ENCODE measurements at regions not wholly inside any gene's neighbourhood (a gene's known extent, or its start where the extent isn't known, plus 50 kb on each side); places are given as distances from the start of the nearest gene placed in this dataset.
"Not testable (repeated sequence)": the region's sequence is repeated elsewhere in the genome, so short reads cannot be mapped to it uniquely, and the experiment has no call there.

DNA sequence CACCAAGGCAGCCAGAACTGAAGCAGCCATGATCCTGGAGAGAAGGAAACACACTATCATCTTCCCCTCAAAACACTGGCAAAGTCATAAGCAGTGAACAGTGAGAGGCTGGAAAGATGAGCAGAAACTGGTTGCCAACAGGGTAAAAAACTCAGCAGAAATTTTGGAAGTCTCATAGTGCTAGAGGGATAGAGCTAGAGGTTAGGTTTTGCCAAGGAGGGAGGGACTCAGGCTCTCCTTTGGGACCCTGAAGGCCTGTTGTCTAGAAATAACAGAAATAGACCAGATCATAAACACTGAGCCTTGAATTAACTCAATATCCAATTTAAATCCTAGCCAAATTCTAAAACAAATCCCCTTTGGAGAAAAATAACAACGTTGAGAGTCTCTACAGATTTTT, 853.6 kb downstream of the PRIM2 start:
- H3K4me3 ChIP-seq; H3K9me3 ChIP-seq; H3K27me3 ChIP-seq (ENCODE audit: low read depth); H3K36me3 ChIP-seq (replicated peaks); in situ Hi-C loops (cut with MboI; ENCODE audit: low sequenced_read_pairs); DNase-seq (ENCODE audit: low spot score in 2 of 2); H3K4me1 ChIP-seq: not testable (repeated sequence)

DNA sequence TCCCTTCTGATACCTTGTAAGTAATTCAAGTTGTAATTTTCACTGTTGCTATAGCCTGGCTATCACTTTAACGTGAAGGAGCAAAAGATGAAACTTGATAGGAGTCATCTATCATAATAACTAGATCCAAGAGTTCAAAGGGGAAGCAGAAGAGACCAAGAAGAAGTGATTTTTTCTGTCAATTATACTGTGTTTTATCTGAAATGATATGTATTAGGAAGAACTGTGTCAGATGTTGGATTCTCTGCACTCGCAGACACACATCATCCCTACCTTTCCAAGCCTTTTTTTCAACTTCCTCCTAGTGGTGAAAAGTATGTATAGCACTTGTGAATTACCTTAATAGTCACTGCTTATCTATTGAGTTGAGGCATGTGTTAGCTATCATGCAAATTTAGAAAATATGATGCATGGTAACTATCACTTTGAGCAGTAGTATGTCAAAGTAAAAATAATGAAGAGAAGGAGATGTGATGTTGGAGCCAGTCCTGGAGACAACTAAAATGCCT, 864.2 kb downstream of the PRIM2 start:
- H3K9me3 ChIP-seq; H3K4me3 ChIP-seq; DNase-seq (ENCODE audit: low spot score in 2 of 2); H3K36me3 ChIP-seq (replicated peaks); in situ Hi-C loops (cut with MboI; ENCODE audit: low sequenced_read_pairs); H3K4me1 ChIP-seq; H3K27me3 ChIP-seq (ENCODE audit: low read depth): not testable (repeated sequence)

DNA sequence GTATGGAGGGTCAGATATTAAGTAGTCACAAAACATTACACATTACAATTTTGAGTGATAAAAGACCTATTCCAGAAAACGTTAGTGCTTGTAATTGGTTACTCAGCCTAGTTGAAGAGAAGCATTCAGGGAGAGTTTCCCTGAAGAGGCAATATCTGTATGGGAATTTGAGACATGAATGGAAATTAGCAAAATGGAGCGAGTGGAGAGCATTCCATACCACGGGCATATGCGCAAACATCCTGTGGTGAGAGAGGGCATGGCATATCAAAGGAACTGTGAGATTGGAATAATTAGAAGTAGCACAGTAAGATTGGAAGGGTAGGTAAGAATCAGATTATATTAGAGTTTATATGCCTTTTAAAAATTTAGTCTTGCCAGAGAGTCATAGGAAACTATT, 867.9 kb downstream of the PRIM2 start:
- H3K9me3 ChIP-seq; H3K4me3 ChIP-seq; DNase-seq (ENCODE audit: low spot score in 2 of 2); H3K27me3 ChIP-seq (ENCODE audit: low read depth); in situ Hi-C loops (cut with MboI; ENCODE audit: low sequenced_read_pairs); H3K36me3 ChIP-seq (replicated peaks); H3K4me1 ChIP-seq: not testable (repeated sequence)

DNA sequence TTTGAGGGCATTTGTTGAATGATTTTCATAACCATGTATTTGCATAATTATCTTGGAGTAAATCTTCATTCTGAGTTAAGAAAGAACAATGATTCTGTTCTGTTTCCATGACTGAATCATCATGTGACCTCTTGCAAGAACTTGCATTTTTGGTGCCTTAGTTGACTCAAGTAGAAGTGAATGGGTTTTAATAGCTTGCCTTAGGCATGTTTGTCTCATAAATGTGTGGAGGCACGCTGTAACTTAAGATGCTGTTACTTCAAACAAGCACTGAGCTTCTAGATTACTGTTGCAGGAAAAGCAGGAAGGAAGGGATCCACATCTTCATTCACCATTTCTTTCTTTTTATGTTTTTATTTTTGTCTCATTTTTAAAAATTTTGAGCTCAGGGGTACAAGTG, 875.8 kb downstream of the PRIM2 start:
- H3K9me3 ChIP-seq; DNase-seq (ENCODE audit: low spot score in 2 of 2); in situ Hi-C loops (cut with MboI; ENCODE audit: low sequenced_read_pairs); H3K4me1 ChIP-seq; H3K27me3 ChIP-seq (ENCODE audit: low read depth); H3K4me3 ChIP-seq; H3K36me3 ChIP-seq (replicated peaks): not testable (repeated sequence)

DNA sequence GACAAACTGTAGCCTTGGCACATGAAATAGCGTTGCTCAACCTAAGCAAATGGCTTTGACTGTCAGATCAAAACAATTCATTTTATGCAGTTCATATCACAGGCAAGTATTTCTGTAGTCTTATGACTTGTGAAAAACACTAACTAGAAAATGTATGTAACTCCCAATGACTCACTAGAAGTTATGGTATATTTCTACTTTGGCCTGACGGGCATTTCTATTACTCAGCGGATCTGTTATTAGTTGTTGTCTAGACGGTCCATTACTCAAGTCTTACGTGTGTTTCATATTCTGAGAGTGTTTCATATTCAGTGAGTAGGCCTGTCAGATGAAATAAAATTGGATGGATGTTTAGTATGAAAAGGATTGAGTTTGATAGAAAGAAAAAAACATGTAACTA, 880.9 kb downstream of the PRIM2 start:
- Histone ChIP-seq H3K27me3 (ENCODE audit: low read depth) (no peaks in the 10 kb centered on the region), H3K4me3 (no peak overlapping the region), H3K36me3 (replicated peaks) (no peaks in the 10 kb centered on the region), H3K9me3 (no peaks in the 10 kb centered on the region), H3K4me1 (no peaks in the 10 kb centered on the region)
- DNase-seq (ENCODE audit: low spot score in 2 of 2), result no peak
- in situ Hi-C loops (cut with MboI; ENCODE audit: low sequenced_read_pairs), result no loop called here

DNA sequence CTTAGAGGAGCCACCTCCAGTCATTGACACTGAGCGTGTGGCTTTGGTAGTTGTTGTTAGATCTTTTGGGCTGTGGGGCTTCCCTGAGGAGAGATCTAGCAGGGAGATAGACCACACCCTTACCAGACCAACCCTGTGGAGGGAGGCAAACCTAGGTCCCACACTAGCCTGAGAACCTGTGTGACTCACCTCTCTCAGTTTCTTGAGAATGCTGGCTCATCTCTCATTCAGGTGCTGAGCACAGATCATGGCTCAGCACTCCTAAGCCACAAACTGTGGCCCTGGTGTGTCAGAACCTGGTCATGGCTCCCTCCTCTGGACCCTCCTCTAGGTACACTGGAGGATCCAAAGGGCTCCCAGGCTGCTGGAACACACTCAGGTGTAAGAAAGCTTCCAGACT, 919.7 kb downstream of the PRIM2 start:
- H3K4me3 ChIP-seq; H3K9me3 ChIP-seq; in situ Hi-C loops (cut with MboI; ENCODE audit: low sequenced_read_pairs); H3K36me3 ChIP-seq (replicated peaks); H3K27me3 ChIP-seq (ENCODE audit: low read depth); DNase-seq (ENCODE audit: low spot score in 2 of 2); H3K4me1 ChIP-seq: not testable (repeated sequence)

DNA sequence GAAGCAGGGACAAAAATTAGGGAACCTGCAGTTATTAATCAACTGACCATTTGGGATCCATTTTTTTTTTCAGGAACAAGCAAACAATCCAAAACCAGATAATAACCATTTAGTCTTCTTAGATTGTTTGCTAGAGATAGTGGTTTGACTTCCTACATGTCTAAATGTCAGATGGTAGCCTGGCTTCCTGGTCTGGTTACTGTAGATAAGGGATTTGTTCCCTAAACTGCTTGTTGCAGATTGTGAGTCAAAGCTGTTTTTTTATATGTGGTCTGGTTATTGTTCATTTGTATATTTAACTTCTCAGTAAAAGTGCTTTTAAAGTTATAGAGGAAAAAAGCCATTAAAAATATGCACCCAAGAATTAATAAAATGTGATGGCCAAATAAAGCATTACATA, 921.0 kb downstream of the PRIM2 start:
- H3K36me3 ChIP-seq (replicated peaks); H3K9me3 ChIP-seq; H3K4me3 ChIP-seq; DNase-seq (ENCODE audit: low spot score in 2 of 2); in situ Hi-C loops (cut with MboI; ENCODE audit: low sequenced_read_pairs); H3K4me1 ChIP-seq; H3K27me3 ChIP-seq (ENCODE audit: low read depth): not testable (repeated sequence)

DNA sequence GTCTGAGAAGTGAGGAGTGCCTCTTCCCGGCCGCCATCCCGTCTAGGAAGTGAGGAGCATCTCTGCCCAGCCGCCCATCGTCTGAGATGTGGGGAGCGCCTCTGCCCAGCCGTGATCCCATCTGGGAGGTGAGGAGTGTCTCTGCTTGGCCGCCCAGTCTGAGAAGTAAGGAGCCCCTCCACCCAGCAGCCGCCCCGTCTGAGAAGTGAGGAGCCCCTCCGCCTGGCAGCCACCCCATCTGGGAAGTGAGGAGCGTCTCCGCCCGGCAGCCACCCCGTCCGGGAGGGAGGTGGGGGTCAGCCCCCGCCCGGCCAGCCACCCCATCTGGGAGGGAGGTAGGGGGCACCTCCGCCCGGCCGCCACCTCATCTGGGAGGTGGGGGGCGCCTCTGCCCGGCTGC, 940.2 kb downstream of the PRIM2 start:
- H3K36me3 ChIP-seq (replicated peaks); H3K27me3 ChIP-seq (ENCODE audit: low read depth); H3K4me1 ChIP-seq; H3K4me3 ChIP-seq; DNase-seq (ENCODE audit: low spot score in 2 of 2); H3K9me3 ChIP-seq; in situ Hi-C loops (cut with MboI; ENCODE audit: low sequenced_read_pairs): not testable (repeated sequence)

DNA sequence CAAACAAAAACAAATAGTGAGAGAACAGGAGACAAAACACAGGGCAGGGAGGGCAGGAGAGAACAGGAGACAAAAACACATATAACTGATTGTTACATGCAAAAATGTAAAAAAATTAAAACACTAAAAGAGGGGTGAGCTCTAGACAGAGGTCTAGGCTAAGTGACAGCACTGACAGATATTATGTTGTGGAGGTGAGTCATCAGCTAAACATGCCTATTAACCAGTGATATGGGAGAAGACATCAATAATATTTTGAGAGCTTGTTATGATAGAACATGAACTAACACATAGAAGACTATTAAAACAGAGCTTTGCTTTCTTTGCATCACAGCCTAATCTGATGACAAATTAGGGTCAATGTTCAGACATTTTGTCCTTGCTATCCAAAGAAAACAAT, 972.7 kb downstream of the PRIM2 start:
- in situ Hi-C loops (cut with MboI; ENCODE audit: low sequenced_read_pairs), result no loop called here
- H3K4me3 ChIP-seq, result no peak overlapping the region
- H3K9me3 ChIP-seq, result no peaks in the 10 kb centered on the region
- H3K27me3 ChIP-seq (ENCODE audit: low read depth), result no peaks in the 10 kb centered on the region
- no peaks in the 10 kb centered on the region for H3K4me1 ChIP-seq
- no peaks in the 10 kb centered on the region for H3K36me3 ChIP-seq (replicated peaks)
- no peak for DNase-seq (ENCODE audit: low spot score in 2 of 2)

DNA sequence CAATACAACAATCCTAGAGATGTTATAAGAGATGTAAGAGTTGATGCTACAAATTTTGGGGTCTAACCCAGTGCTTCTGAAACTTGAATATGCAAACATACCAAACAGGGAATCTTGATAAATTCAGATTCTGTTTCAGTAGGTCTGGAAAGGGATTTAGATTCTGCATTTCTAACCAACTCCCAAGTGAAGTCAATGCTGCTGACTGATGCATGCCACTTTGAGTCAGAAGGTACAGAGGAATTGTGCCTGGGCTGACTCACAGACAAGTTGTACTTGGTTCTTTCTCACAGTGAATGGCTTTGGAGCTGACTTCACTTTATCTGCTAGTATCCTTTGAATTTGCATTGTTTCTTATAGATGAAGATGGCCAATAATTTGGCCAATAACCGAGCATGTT, 973.9 kb downstream of the PRIM2 start:
- H3K4me1 ChIP-seq; H3K36me3 ChIP-seq (replicated peaks); in situ Hi-C loops (cut with MboI; ENCODE audit: low sequenced_read_pairs); H3K4me3 ChIP-seq; H3K27me3 ChIP-seq (ENCODE audit: low read depth); H3K9me3 ChIP-seq; DNase-seq (ENCODE audit: low spot score in 2 of 2): not testable (repeated sequence)

DNA sequence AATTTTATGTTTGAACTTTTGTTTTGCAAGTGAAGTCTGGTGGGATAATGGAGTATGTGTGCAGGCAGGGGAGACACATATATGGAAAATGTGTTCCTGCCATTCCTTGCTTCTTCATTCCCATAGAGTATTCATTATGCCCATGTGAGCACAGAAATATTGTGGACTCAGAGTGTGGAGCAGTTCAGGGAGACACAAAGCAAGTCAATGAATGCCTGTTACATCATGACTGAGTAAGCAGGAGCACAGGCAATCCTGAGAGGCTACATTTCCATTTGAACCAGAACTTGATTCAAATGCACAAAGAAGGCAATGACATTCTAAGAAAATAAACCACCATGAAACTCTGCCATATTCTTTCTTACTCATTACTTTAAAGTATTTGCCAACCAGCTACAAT, 990.5 kb downstream of the PRIM2 start:
- DNase-seq (ENCODE audit: low spot score in 2 of 2); H3K4me3 ChIP-seq; H3K4me1 ChIP-seq; H3K36me3 ChIP-seq (replicated peaks); H3K9me3 ChIP-seq; H3K27me3 ChIP-seq (ENCODE audit: low read depth); in situ Hi-C loops (cut with MboI; ENCODE audit: low sequenced_read_pairs): not testable (repeated sequence)

DNA sequence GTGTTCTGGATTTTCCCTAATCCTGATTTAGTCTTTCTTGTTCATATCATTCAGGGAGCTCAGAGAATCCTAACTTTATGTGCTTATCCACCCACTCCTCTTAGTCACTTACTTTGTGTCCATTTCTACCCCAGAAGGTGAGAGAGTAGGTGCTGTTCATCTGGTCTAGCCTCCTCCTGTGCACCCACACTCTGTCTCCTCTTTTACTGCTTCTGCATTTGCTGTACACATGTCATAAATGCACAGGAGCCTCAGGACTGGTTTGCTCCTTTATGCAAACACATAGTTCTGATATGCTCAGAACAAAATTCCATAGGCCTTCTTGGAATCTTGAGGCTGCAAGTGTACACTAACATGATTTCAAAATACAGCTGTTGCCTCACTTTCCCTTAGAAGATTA, 1014.7 kb downstream of the PRIM2 start:
- in situ Hi-C loops (cut with MboI; ENCODE audit: low sequenced_read_pairs), result not testable (repeated sequence)

DNA sequence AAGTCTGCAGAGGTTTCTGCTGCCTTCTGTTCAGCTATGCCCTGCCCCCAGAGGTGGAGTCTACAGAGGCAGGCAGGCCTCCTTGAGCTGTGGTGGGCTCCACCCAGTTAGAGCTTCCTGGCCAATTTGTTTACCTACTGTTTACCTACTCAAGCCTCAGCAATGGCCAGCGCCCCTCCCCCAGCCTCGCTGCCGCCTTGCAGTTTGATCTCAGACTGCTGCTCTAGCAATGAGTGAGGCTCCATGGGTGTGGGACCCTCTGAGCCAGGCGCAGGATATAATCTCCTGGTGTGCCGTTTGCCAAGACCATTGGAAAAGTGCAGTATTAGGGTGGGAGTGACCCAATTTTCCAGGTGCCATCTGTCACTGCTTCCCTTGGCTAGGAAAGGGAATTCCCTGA, 1024.9 kb downstream of the PRIM2 start:
- H3K9me3 ChIP-seq; DNase-seq (ENCODE audit: low spot score in 2 of 2); H3K27me3 ChIP-seq (ENCODE audit: low read depth); H3K4me3 ChIP-seq; H3K36me3 ChIP-seq (replicated peaks); in situ Hi-C loops (cut with MboI; ENCODE audit: low sequenced_read_pairs); H3K4me1 ChIP-seq: not testable (repeated sequence)

More for the DNA sequence above, 1014.7 kb downstream of the PRIM2 start:
- H3K36me3 ChIP-seq (replicated peaks); H3K4me3 ChIP-seq; H3K27me3 ChIP-seq (ENCODE audit: low read depth); DNase-seq (ENCODE audit: low spot score in 2 of 2); H3K9me3 ChIP-seq; H3K4me1 ChIP-seq: not testable (repeated sequence)

DNA sequence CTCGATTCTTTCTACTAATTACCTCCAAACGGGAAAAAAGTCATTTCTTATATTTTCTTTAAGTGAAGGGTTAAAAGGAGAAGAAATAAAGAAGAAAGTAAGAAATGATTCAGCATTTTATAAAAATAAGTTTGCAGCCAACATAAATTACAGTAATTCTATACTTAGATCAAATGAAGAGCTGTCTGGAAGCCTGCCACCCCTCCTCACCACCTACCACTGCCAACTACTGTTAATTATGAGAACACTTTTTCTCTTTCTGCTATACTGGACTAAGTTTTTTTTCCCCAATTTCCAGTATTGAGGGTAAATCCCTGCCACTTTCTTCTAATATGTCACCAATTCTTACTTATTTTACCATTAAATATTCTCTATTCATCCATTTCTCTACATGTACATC, 1030.1 kb downstream of the PRIM2 start:
- DNase-seq (ENCODE audit: low spot score in 2 of 2); H3K4me3 ChIP-seq; H3K36me3 ChIP-seq (replicated peaks); H3K9me3 ChIP-seq; in situ Hi-C loops (cut with MboI; ENCODE audit: low sequenced_read_pairs); H3K27me3 ChIP-seq (ENCODE audit: low read depth); H3K4me1 ChIP-seq: not testable (repeated sequence)

DNA sequence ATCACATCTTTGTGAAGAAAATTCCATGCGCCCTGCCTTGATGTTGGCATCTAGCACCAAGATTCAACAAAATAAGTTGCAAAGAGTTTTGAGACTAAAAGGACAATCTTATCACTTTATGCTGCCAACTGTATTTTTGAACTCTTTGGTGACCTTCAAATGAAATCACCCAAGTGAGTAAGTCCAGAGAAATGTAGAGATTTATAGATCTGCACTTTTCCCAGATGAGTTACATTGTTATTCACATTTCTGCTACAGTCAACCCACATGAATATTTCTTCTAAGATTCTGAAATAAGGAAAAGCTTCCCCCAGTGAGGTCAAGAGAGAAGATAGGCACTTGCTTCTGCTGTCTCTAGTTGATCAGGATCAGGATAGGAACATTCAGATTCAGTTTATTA, 1034.2 kb downstream of the PRIM2 start:
- H3K36me3 ChIP-seq (replicated peaks); H3K4me1 ChIP-seq; DNase-seq (ENCODE audit: low spot score in 2 of 2); in situ Hi-C loops (cut with MboI; ENCODE audit: low sequenced_read_pairs); H3K27me3 ChIP-seq (ENCODE audit: low read depth); H3K4me3 ChIP-seq; H3K9me3 ChIP-seq: not testable (repeated sequence)
